ENCODE measurements at regions not wholly inside any gene's neighbourhood (a gene's known extent, or its start where the extent isn't known, plus 50 kb on each side); places are given as distances from the start of the nearest gene placed in this dataset.

DNA sequence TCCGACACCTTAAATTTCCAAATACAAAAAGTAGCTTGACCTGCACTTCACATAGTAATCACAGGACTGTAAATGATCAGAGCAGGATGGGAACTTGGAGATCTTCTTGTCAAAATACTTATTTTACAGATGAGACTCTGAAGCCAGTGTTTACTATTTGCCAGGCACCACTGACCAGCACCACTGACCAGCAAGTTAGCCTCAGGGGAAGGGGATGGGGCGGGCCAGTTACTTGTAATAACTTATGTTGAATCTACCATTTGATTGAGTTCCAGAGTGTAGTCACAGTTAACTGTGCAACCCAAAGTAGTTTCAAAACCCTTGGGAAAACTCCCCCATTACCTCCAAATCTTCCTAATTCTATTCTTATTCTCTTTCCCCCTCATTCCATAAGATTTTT is 278.4 kb downstream of the PCNX1 start:
- Mint-ChIP-seq H3K36me3 (ENCODE audit: low read depth) (no peaks in the 10 kb centered on the region), H3K27ac (no peak overlapping the region), H3K9me3 (no peaks in the 10 kb centered on the region), H3K4me1 (ENCODE audit: low read depth) (no peaks in the 10 kb centered on the region), H3K4me3 (ENCODE audit: low read depth) (no peak overlapping the region), H3K27me3 (ENCODE audit: low read depth) (peaks cover 22% of the 10 kb centered on the region)
- no peak for DNase-seq (ENCODE audit: low spot score)
- intact Hi-C loops (cut with micrococcal nuclease) = no loop called here

DNA sequence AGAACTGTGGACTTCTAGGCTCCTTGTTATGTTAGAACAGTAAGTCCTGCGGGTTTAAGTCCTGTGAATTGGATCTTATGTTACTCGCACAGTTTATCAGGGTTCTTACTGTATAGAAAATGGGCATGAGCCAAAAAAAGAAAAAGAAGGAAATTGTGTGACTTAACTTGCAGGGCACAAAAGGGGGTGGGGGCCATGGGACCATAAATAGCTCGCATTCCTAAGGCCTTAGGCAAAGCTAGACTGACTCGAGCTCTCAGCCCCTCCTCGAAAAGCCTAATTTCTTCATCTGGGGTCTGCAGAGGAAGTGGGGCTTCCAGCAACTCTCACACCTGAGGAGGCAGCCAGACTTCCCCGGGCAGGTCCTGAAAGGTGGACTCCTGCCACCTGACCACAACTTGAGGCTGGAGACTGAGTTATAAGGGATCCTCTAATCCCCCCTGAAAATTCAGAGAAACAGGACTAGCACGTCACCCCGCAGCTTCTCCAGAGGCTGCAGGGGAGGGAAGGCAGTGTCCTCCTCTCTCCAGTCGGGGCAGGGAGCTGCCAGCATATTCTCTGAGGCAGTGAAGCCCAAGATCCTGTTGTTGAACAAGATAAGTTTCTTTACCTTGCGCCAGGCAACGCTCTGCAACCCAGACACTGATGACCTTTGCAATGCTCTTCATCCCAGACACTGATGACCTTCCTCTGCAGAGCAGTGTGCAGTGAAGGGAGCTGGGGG is 280.5 kb downstream of the PCNX1 start:
- intact Hi-C loops (cut with micrococcal nuclease) = no loop called here
- no peaks in the 10 kb centered on the region for H3K4me1 Mint-ChIP-seq (ENCODE audit: low read depth)
- H3K36me3 Mint-ChIP-seq (ENCODE audit: low read depth) = no peaks in the 10 kb centered on the region
- peaks cover 30% of the 10 kb centered on the region for H3K27me3 Mint-ChIP-seq (ENCODE audit: low read depth)
- no peaks in the 10 kb centered on the region for H3K9me3 Mint-ChIP-seq
- no peak overlapping the region for H3K4me3 Mint-ChIP-seq (ENCODE audit: low read depth)
- DNase-seq (ENCODE audit: low spot score) = no peak
- H3K27ac Mint-ChIP-seq = no peak overlapping the region

- no peak for DNase-seq (ENCODE audit: low spot score)
- intact Hi-C loops (cut with micrococcal nuclease) = no loop called here
- Mint-ChIP-seq H3K9me3 (no peaks in the 10 kb centered on the region), H3K4me3 (ENCODE audit: low read depth) (no peak overlapping the region), H3K27me3 (ENCODE audit: low read depth) (peaks cover 26% of the 10 kb centered on the region), H3K4me1 (ENCODE audit: low read depth) (peaks cover 5% of the 10 kb centered on the region), H3K27ac (no peak overlapping the region), H3K36me3 (ENCODE audit: low read depth) (no peaks in the 10 kb centered on the region)
Measured at GRCh38 chr14:71190770-71191374, 283.6 kb downstream of the PCNX1 start.

- Mint-ChIP-seq H3K27me3 (ENCODE audit: low read depth) (peaks cover 20% of the 10 kb centered on the region), H3K36me3 (ENCODE audit: low read depth) (no peaks in the 10 kb centered on the region), H3K9me3 (no peaks in the 10 kb centered on the region), H3K4me3 (ENCODE audit: low read depth) (no peak overlapping the region), H3K27ac (no peak overlapping the region), H3K4me1 (ENCODE audit: low read depth) (peaks cover 7% of the 10 kb centered on the region)
- intact Hi-C loops (cut with micrococcal nuclease) = no loop called here
- no peak for DNase-seq (ENCODE audit: low spot score)
Measured at GRCh38 chr14:71193663-71194062, 286.4 kb downstream of the PCNX1 start.

- Mint-ChIP-seq H3K27ac (no peak overlapping the region), H3K36me3 (ENCODE audit: low read depth) (no peaks in the 10 kb centered on the region), H3K4me1 (ENCODE audit: low read depth) (peaks cover 8% of the 10 kb centered on the region), H3K9me3 (no peaks in the 10 kb centered on the region), H3K4me3 (ENCODE audit: low read depth) (no peak overlapping the region), H3K27me3 (ENCODE audit: low read depth) (peaks cover 20% of the 10 kb centered on the region)
- intact Hi-C loops (cut with micrococcal nuclease) = no loop called here
- no peak for DNase-seq (ENCODE audit: low spot score)
Measured at GRCh38 chr14:71194251-71194650, 287.0 kb downstream of the PCNX1 start.

GRCh38 chr14:71196921-71197320 is 289.7 kb downstream of the PCNX1 start:
- no peaks in the 10 kb centered on the region for H3K9me3 Mint-ChIP-seq
- intact Hi-C loops (cut with micrococcal nuclease) = no loop called here
- no peak overlapping the region for H3K27ac Mint-ChIP-seq
- H3K27me3 Mint-ChIP-seq (ENCODE audit: low read depth) = peaks cover 3% of the 10 kb centered on the region
- H3K4me3 Mint-ChIP-seq (ENCODE audit: low read depth) = no peak overlapping the region
- no peaks in the 10 kb centered on the region for H3K36me3 Mint-ChIP-seq (ENCODE audit: low read depth)
- H3K4me1 Mint-ChIP-seq (ENCODE audit: low read depth) = peaks cover 8% of the 10 kb centered on the region
- DNase-seq (ENCODE audit: low spot score) = no peak

GRCh38 chr14:71198687-71199086 is 291.4 kb downstream of the PCNX1 start:
- Mint-ChIP-seq H3K9me3 (no peaks in the 10 kb centered on the region), H3K4me1 (ENCODE audit: low read depth) (peaks cover 8% of the 10 kb centered on the region), H3K36me3 (ENCODE audit: low read depth) (no peaks in the 10 kb centered on the region), H3K27me3 (ENCODE audit: low read depth) (peaks cover 6% of the 10 kb centered on the region), H3K4me3 (ENCODE audit: low read depth) (no peak overlapping the region), H3K27ac (no peak overlapping the region)
- intact Hi-C loops (cut with micrococcal nuclease) = no loop called here
- DNase-seq (ENCODE audit: low spot score) = no peak

DNA sequence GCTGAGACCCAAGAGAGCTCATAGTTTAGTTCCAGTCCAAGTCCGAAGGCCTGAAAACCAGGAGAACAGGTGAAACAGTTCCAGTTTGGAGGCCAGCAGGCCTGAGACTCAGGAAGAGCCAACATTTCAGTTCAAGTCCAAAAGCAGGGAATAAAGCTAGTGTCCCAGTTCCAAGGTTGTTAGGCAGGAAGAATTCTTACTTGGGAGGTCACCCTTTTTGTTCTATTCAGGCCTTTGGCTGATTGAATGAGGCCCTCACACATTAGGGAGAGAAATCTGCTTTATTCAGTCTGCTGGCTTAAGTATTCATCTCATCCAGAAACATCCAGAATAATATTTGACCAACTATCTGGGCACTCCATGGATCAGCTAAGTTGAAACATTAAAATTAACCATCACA is 294.6 kb downstream of the PCNX1 start:
- DNase-seq (ENCODE audit: low spot score) = no peak
- Mint-ChIP-seq H3K4me3 (ENCODE audit: low read depth) (no peak overlapping the region), H3K27me3 (ENCODE audit: low read depth) (peaks cover 10% of the 10 kb centered on the region), H3K9me3 (peaks cover 5% of the 10 kb centered on the region), H3K27ac (no peak overlapping the region), H3K4me1 (ENCODE audit: low read depth) (peaks cover 3% of the 10 kb centered on the region), H3K36me3 (ENCODE audit: low read depth) (no peaks in the 10 kb centered on the region)
- intact Hi-C loops (cut with micrococcal nuclease) = no loop called here

- intact Hi-C loops (cut with micrococcal nuclease) = no loop called here
- peaks cover 3% of the 10 kb centered on the region for H3K4me1 Mint-ChIP-seq (ENCODE audit: low read depth)
- H3K27ac Mint-ChIP-seq = no peak overlapping the region
- peaks cover 10% of the 10 kb centered on the region for H3K27me3 Mint-ChIP-seq (ENCODE audit: low read depth)
- no peak for DNase-seq (ENCODE audit: low spot score)
- no peak overlapping the region for H3K4me3 Mint-ChIP-seq (ENCODE audit: low read depth)
- no peaks in the 10 kb centered on the region for H3K36me3 Mint-ChIP-seq (ENCODE audit: low read depth)
- peaks cover 5% of the 10 kb centered on the region for H3K9me3 Mint-ChIP-seq
Measured at GRCh38 chr14:71202881-71203280, 295.6 kb downstream of the PCNX1 start.

DNA sequence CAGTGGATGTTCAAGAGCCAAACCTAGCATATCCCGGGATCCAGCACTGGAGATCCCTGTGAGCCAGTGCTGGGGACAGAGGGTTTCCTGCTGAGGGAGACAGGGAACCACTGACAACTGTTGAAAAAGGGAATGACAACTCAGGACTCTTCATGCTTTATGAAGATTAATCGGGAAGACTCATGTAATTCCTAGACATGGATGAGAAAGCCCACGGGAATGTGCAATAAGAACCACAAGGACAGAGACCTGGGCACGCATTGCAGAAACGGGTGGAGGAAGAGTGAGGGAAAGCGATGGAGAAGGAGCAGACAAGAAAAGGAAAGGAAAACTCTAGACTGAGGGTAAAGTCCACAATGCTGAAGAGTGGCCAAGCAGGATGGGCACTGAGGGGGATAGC is 296.0 kb downstream of the PCNX1 start:
- no peak for DNase-seq (ENCODE audit: low spot score)
- H3K27me3 Mint-ChIP-seq (ENCODE audit: low read depth) = peaks cover 10% of the 10 kb centered on the region
- peaks cover 3% of the 10 kb centered on the region for H3K4me1 Mint-ChIP-seq (ENCODE audit: low read depth)
- no peak overlapping the region for H3K27ac Mint-ChIP-seq
- no peak overlapping the region for H3K4me3 Mint-ChIP-seq (ENCODE audit: low read depth)
- no peaks in the 10 kb centered on the region for H3K36me3 Mint-ChIP-seq (ENCODE audit: low read depth)
- peaks cover 5% of the 10 kb centered on the region for H3K9me3 Mint-ChIP-seq
- intact Hi-C loops (cut with micrococcal nuclease) = no loop called here

DNA sequence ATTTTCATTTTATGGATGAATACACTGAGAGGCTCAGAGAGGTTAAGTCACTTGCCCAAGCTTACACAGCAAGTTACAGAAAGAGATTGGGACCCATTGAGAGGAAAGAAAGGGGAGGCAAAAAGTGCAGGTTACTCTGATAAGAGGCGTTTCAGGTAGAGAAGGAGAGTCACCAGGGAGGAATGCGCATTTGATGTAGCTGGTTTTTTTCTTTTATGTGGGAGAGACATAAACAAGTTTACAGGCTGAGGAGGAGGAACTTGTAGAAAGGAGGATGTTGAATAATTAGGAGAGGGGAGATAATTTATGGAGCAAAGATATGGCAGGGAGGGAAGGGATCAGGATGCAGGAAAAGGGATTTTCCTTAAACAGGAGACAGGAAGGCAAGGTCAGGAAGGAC is 297.0 kb downstream of the PCNX1 start:
- Mint-ChIP-seq H3K27me3 (ENCODE audit: low read depth) (peaks cover 10% of the 10 kb centered on the region), H3K9me3 (peaks cover 5% of the 10 kb centered on the region), H3K4me3 (ENCODE audit: low read depth) (no peak overlapping the region), H3K36me3 (ENCODE audit: low read depth) (no peaks in the 10 kb centered on the region), H3K27ac (no peak overlapping the region), H3K4me1 (ENCODE audit: low read depth) (no peaks in the 10 kb centered on the region)
- DNase-seq (ENCODE audit: low spot score) = no peak
- intact Hi-C loops (cut with micrococcal nuclease) = no loop called here

DNA sequence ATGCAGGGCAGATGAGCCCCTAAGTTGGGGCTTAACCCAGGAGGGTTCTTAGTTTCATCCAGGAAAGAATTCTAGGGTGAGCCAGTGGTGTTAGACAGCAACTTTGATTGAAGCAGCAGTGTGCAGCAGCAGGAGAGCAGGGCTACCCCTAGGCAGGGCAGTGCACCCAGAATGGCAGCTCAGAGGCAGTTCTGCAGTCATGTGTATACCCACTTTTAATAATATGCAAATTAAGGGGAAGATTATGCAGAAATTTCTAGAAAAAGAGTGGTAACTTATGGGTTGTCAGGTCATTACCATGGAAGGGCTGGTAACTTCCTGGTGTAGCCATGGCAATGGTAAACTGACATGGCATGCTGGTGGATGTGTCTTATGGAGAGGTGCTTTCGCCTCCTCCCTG is 297.5 kb downstream of the PCNX1 start:
- Mint-ChIP-seq H3K9me3 (peaks cover 5% of the 10 kb centered on the region), H3K27ac (no peak overlapping the region), H3K4me3 (ENCODE audit: low read depth) (no peak overlapping the region), H3K27me3 (ENCODE audit: low read depth) (peaks cover 10% of the 10 kb centered on the region), H3K4me1 (ENCODE audit: low read depth) (no peaks in the 10 kb centered on the region), H3K36me3 (ENCODE audit: low read depth) (no peaks in the 10 kb centered on the region)
- no peak for DNase-seq (ENCODE audit: low spot score)
- intact Hi-C loops (cut with micrococcal nuclease) = no loop called here

DNA sequence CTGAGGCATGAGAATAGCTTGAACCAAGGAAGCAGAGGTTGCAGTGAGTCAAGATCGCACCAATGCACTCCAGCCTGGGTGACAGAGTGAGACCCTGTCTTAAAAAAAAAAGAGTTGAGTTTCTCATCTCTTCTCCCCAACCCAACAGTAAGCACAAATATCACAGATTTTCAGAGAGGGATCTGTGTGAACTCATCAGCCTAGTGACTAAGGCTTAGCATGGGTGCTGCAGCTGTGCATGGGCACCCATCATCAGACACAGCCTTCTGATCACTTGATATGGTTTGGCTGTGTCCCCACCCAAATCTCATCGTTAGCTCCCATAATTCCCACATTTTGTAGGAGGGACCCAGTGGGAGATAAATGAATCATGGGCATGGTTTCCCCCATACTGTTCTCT is 298.9 kb downstream of the PCNX1 start:
- peaks cover 10% of the 10 kb centered on the region for H3K27me3 Mint-ChIP-seq (ENCODE audit: low read depth)
- no peaks in the 10 kb centered on the region for H3K4me1 Mint-ChIP-seq (ENCODE audit: low read depth)
- H3K4me3 Mint-ChIP-seq (ENCODE audit: low read depth) = no peak overlapping the region
- no peaks in the 10 kb centered on the region for H3K36me3 Mint-ChIP-seq (ENCODE audit: low read depth)
- no peak for DNase-seq (ENCODE audit: low spot score)
- peaks cover 5% of the 10 kb centered on the region for H3K9me3 Mint-ChIP-seq
- intact Hi-C loops (cut with micrococcal nuclease) = no loop called here
- no peak overlapping the region for H3K27ac Mint-ChIP-seq

Data from activated T-helper 2 cell treated with anti-CD3 and anti-CD28 coated beads, Interferon-gamma antibody, Interleukin-2, Interleukin-4, amounts not matched to agents 10 μg/mL and 5 μg/mL and 100 μg/mL, durations not matched to agents 14 hours and 24 hours and 36 hours (primary cell).